H1 (cell line): ENCODE measurements at regions not wholly inside any gene's neighbourhood (a gene's known extent, or its start where the extent isn't known, plus 50 kb on each side); places are given as distances from the start of the nearest gene placed in this dataset.

Source experiments
- CTCF ChIA-PET: fragments of 300-600 bp; sonication (Branson Sonifier 250); formaldehyde crosslinking; loops from one replicate; lab custom pipeline; 2021; ENCODE audit not compliant: partially characterized antibody; lab: Charles Lee
- POLR2A ChIA-PET: fragments of 300-600 bp; sonication (Branson Sonifier 250); formaldehyde crosslinking; loops from one replicate; lab custom pipeline; 2021; ENCODE audit warnings: inconsistent platforms; ENCODE audit not compliant: partially characterized antibody; lab: Charles Lee
- DNase-seq, 2 experiments: peaks; one replicate each; pipeline versions ENCODE4 v3.0.0 to v3.0.0-alpha.2; 2010 to 2022; ENCODE audit warnings: low spot score in 2 of 2, low read depth in 1 of 2, mixed read lengths in 1 of 2
- FAIRE-seq: peaks from 2 replicates; lab custom pipeline; 2011; peaks lifted over from hg19 to GRCh38; lab: Jason Lieb, UNC
- H2AFZ ChIP-seq: 2 replicates; pipeline ENCODE4 v1.8.1; 2012; ENCODE audit warnings: low read length, inconsistent platforms
- H2AK5ac ChIP-seq: 2 replicates; pipeline ENCODE4 v1.6.1; 2013; ENCODE audit warnings: low read depth, low read length
- H2BK120ac ChIP-seq: replicated peaks from 2 replicates; pipeline ENCODE3; 2013; ENCODE audit warnings: low read depth, low read length, inconsistent platforms
- H2BK12ac ChIP-seq: 2 replicates; pipeline ENCODE4 v1.6.1; 2013; ENCODE audit warnings: low read depth, low read length
- H2BK15ac ChIP-seq: 2 replicates; pipeline ENCODE4 v1.6.1; 2013; ENCODE audit warnings: low read length
- H2BK20ac ChIP-seq: 2 replicates; pipeline ENCODE4 v1.6.1; 2013; ENCODE audit warnings: low read length
- H2BK5ac ChIP-seq: 2 replicates; pipeline ENCODE4 v1.6.1; 2013; ENCODE audit warnings: low read depth, low read length
- H3K14ac ChIP-seq: 2 replicates; pipeline ENCODE4 v1.6.1; 2013; ENCODE audit warnings: inconsistent platforms; ENCODE audit not compliant: insufficient read length
- H3K18ac ChIP-seq: 2 replicates; pipeline ENCODE4 v1.6.1; 2013; ENCODE audit warnings: low read length; ENCODE audit errors: extremely low read depth
- H3K23ac ChIP-seq: 2 replicates; pipeline ENCODE4 v1.6.1; 2013; ENCODE audit warnings: inconsistent platforms; ENCODE audit not compliant: insufficient read length
- H3K23me2 ChIP-seq: 2 replicates; pipeline ENCODE4 v1.6.1; 2013; ENCODE audit warnings: low read depth, low read length
- H3K27ac ChIP-seq: 2 replicates; pipeline ENCODE4 v1.6.1; 2011; ENCODE audit warnings: low read depth, low read length, inconsistent platforms
- H3K27me3 ChIP-seq, 4 experiments: replicated peaks in 1 of 4; 1 replicate in 1 of 4; 2 replicates in 3 of 4; pipeline versions ENCODE4 v1.6.1 to v1.8.1; 2011 to 2013; ENCODE audit warnings: low read length in 3 of 4, mild to moderate bottlenecking in 3 of 4, inconsistent platforms in 2 of 4, mixed read lengths in 2 of 4, moderate library complexity in 1 of 4; ENCODE audit not compliant: control insufficient read depth in 3 of 4, insufficient read depth in 3 of 4; ENCODE audit errors: extremely low read depth in 1 of 4
- H3K36me3 ChIP-seq, 4 experiments: 2 replicates each; pipeline versions ENCODE4 v1.6.1 to v1.8.1; 2011 to 2013; ENCODE audit warnings: mild to moderate bottlenecking in 4 of 4, low read length in 3 of 4, moderate library complexity in 2 of 4, control low read depth in 1 of 4, inconsistent platforms in 1 of 4; ENCODE audit not compliant: insufficient read depth in 4 of 4, control insufficient read depth in 2 of 4
- H3K4ac ChIP-seq: replicated peaks from 2 replicates; pipeline ENCODE3; 2013; ENCODE audit warnings: low read length, low read depth, mixed read lengths, inconsistent platforms; ENCODE audit not compliant: insufficient read length
- H3K4me1 ChIP-seq, 4 experiments: replicated peaks in 1 of 4; 1 replicate in 1 of 4; 2 replicates in 3 of 4; pipeline versions ENCODE4 v1.6.1 to v1.8.1; 2011 to 2013; ENCODE audit warnings: low read length in 3 of 4, inconsistent platforms in 2 of 4, mixed read lengths in 1 of 4; ENCODE audit not compliant: insufficient read depth in 4 of 4, control insufficient read depth in 3 of 4
- H3K4me2 ChIP-seq, 2 experiments: 2 replicates each; pipeline versions ENCODE4 v1.6.1 to v1.8.1; 2011 to 2013; ENCODE audit warnings: low read depth in 2 of 2, low read length in 2 of 2, control low read depth in 1 of 2, inconsistent platforms in 1 of 2, mild to moderate bottlenecking in 1 of 2; ENCODE audit not compliant: insufficient read depth in 1 of 2
- H3K4me3 ChIP-seq, 4 experiments: fragments of 200-600, 300-600 bp in 1 of 4; sonication (generic), shearing (Covaris generic), sonication (Bioruptor Twin) in 1 of 4; 2 replicates each; pipeline versions ENCODE4 v1.5.1 to v1.8.1; 2011 to 2016; ENCODE audit warnings: low read length in 4 of 4, low read depth in 3 of 4, control low read depth in 2 of 4, inconsistent platforms in 2 of 4, mild to moderate bottlenecking in 2 of 4, mixed read lengths in 1 of 4, moderate library complexity in 1 of 4; ENCODE audit not compliant: insufficient read depth in 2 of 4; ENCODE audit errors: extremely low read depth in 1 of 4
- H3K56ac ChIP-seq: replicated peaks from 2 replicates; pipeline ENCODE3; 2013; ENCODE audit warnings: low read depth, mild to moderate bottlenecking, mixed read lengths, low read length, inconsistent platforms; ENCODE audit not compliant: insufficient read length
- H3K79me1 ChIP-seq: 2 replicates; pipeline ENCODE4 v1.6.1; 2013; ENCODE audit warnings: low read depth, low read length, control low read depth
- H3K79me2 ChIP-seq, 2 experiments: 2 replicates each; pipeline versions ENCODE4 v1.6.1 to v1.8.1; 2012 to 2013; ENCODE audit warnings: low read length in 2 of 2, mild to moderate bottlenecking in 2 of 2, inconsistent platforms in 1 of 2; ENCODE audit not compliant: insufficient read depth in 2 of 2, control insufficient read depth in 1 of 2
- H3K9ac ChIP-seq, 4 experiments: replicated peaks in 1 of 4; 1 replicate in 1 of 4; 2 replicates in 3 of 4; pipeline versions ENCODE4 v1.6.1 to v1.8.1; 2011 to 2013; ENCODE audit warnings: low read depth in 3 of 4, low read length in 3 of 4, control low read depth in 2 of 4, mild to moderate bottlenecking in 2 of 4, moderate library complexity in 2 of 4, inconsistent platforms in 1 of 4; ENCODE audit errors: extremely low read depth in 1 of 4
- H3K9me3 ChIP-seq, 2 experiments: 2 replicates each; pipeline versions ENCODE4 v1.6.1 to v1.8.1; 2012 to 2013; ENCODE audit warnings: mild to moderate bottlenecking in 2 of 2, moderate library complexity in 2 of 2, control low read depth in 1 of 2, inconsistent platforms in 1 of 2, low read depth in 1 of 2, low read length in 1 of 2, mixed read lengths in 1 of 2; ENCODE audit not compliant: insufficient read depth in 2 of 2
- H4K20me1 ChIP-seq, 2 experiments: replicated peaks in 1 of 2; 2 replicates each; pipeline versions ENCODE3 to v1.8.1; 2011 to 2013; ENCODE audit warnings: inconsistent platforms in 2 of 2, low read length in 2 of 2, mild to moderate bottlenecking in 1 of 2; ENCODE audit not compliant: insufficient read depth in 2 of 2, control insufficient read depth in 1 of 2
- H4K5ac ChIP-seq: 2 replicates; pipeline ENCODE4 v1.6.1; 2013; ENCODE audit warnings: low read length, low read depth, mixed read lengths, inconsistent platforms; ENCODE audit not compliant: insufficient read length
- H4K8ac ChIP-seq: 2 replicates; pipeline ENCODE4 v1.8.0; 2013; ENCODE audit warnings: mild to moderate bottlenecking, moderate library complexity, low read length, inconsistent platforms; ENCODE audit not compliant: insufficient read depth; ENCODE audit errors: extremely low read depth
- H4K91ac ChIP-seq: replicated peaks from 2 replicates; pipeline ENCODE3; 2013; ENCODE audit warnings: low read length, mixed read lengths, inconsistent platforms; ENCODE audit not compliant: insufficient read length
- BCL11A ChIP-seq, 2 experiments: IDR thresholded peaks; one replicate each; pipeline ENCODE4 v1.6.1; 2011; ENCODE audit warnings: low read depth in 2 of 2, low read length in 2 of 2, mild to moderate bottlenecking in 2 of 2
- CHD1 ChIP-seq: IDR thresholded peaks from 2 replicates; pipeline ENCODE4 v1.6.1; 2012; ENCODE audit warnings: low read depth, low read length, improper control_type of control experiment
- CTCF ChIP-seq, 3 experiments: IDR thresholded peaks; 1 replicate in 2 of 3; 2 replicates in 1 of 3; pipeline versions ENCODE4 v1.5.1 to v1.6.1; 2011; ENCODE audit warnings: low read length in 3 of 3, mild to moderate bottlenecking in 3 of 3, inconsistent platforms in 2 of 3, low read depth in 1 of 3, moderate library complexity in 1 of 3; ENCODE audit not compliant: insufficient read depth in 1 of 3; ENCODE audit errors: control extremely low read depth in 1 of 3
- FOSL1 ChIP-seq: IDR thresholded peaks from 2 replicates; pipeline ENCODE4 v1.6.1; 2011; ENCODE audit warnings: mild to moderate bottlenecking, low read depth, low read length, moderate library complexity; ENCODE audit not compliant: insufficient read depth
- MAX ChIP-seq: IDR thresholded peaks from 2 replicates; pipeline ENCODE4 v1.6.1; 2012; ENCODE audit warnings: inconsistent platforms
- NANOG ChIP-seq: IDR thresholded peaks from 2 replicates; pipeline ENCODE4 v1.6.1; 2011; ENCODE audit warnings: low read length, low read depth, mild to moderate bottlenecking, inconsistent platforms; ENCODE audit not compliant: insufficient read depth, poor library complexity, severe bottlenecking
- NRF1 ChIP-seq: IDR thresholded peaks from 2 replicates; pipeline ENCODE4 v1.6.1; 2011; ENCODE audit warnings: mild to moderate bottlenecking, low read depth, low read length, improper control_type of control experiment
- POU5F1 ChIP-seq: IDR thresholded peaks from 2 replicates; pipeline ENCODE4 v1.6.1; 2011; ENCODE audit warnings: low read depth, mild to moderate bottlenecking, low read length, moderate library complexity
- RXRA ChIP-seq: IDR thresholded peaks from 2 replicates; pipeline ENCODE4 v1.6.1; 2011; ENCODE audit warnings: low read depth, mild to moderate bottlenecking, low read length, moderate library complexity; ENCODE audit not compliant: insufficient read depth
- SAP30 ChIP-seq: fragments of 300-600 bp; sonication (generic); IDR thresholded peaks from 2 replicates; pipeline ENCODE4 v1.7.1; 2012; ENCODE audit warnings: low read length, moderate library complexity, mild to moderate bottlenecking, inconsistent platforms; ENCODE audit not compliant: insufficient read depth, insufficient replicate concordance
- SIX5 ChIP-seq: IDR thresholded peaks from 2 replicates; pipeline ENCODE4 v1.6.1; 2011; ENCODE audit warnings: mild to moderate bottlenecking, low read depth, low read length
- TAF1 ChIP-seq: IDR thresholded peaks from 2 replicates; pipeline ENCODE4 v1.6.1; 2011; ENCODE audit warnings: mild to moderate bottlenecking, low read depth, low read length
- WGBS, 2 experiments: shearing (Covaris generic) in 1 of 2; methylation state at CpG; one replicate each; pipeline versions ENCODE4 v1.1.6 to v1.1.7; 2013 to 2015; ENCODE audit warnings: low lambda C conversion rate in 2 of 2, mixed read lengths in 2 of 2, inconsistent platforms in 1 of 2, low coverage in 1 of 2, missing lambda C conversion rate in 1 of 2; ENCODE audit not compliant: insufficient replicate concordance in 2 of 2, insufficient coverage in 1 of 2, insufficient read length in 1 of 2; ENCODE audit errors: extremely low coverage in 1 of 2, missing lambda C conversion rate in 1 of 2; 5-methylcytosine and 5-hydroxymethylcytosine counted together

GRCh38 chr14:101357038-101357437, 204.3 kb upstream of the DIO3 start:
- Histone ChIP-seq H3K18ac (no peak overlapping the region), H3K9ac (no peak overlapping the region), H2AK5ac (no peak overlapping the region), H3K4ac (no peak overlapping the region), H2BK12ac (no peak overlapping the region), H3K9me3 (peaks cover 0 to 10% of the 10 kb centered on the region in 2 experiments; a peak in 2 of 4 replicates), H2BK5ac (no peak overlapping the region), H3K27me3 (no peaks in the 10 kb centered on the region), H3K56ac (no peak overlapping the region), H3K14ac (no peak overlapping the region), H4K20me1 (no peaks in the 10 kb centered on the region), H4K5ac (no peak overlapping the region), H3K23me2 (no peaks in the 10 kb centered on the region), H3K27ac (no peak overlapping the region), H3K23ac (no peak overlapping the region), H3K79me2 (no peaks in the 10 kb centered on the region), H3K4me2 (no peak overlapping the region), H3K36me3 (no peaks in the 10 kb centered on the region), H4K8ac (no peak overlapping the region), H2AFZ (no peak overlapping the region), H2BK120ac (no peak overlapping the region), H3K4me3 (no peak overlapping the region), H4K91ac (no peak overlapping the region), H3K4me1 (no peaks in the 10 kb centered on the region; a peak in 2 of 7 replicates), H2BK20ac (no peak overlapping the region), H2BK15ac (no peak overlapping the region), H3K79me1 (no peaks in the 10 kb centered on the region)
- CTCF ChIA-PET = interaction anchor here (1.8 to 1.9 kb wide), 2 partner anchors 14 to 202 kb away, joined by 4 to 7 read pairs; no protein-coding TSS in a partner anchor
- DNase-seq (no peak), FAIRE-seq (no peak)
- POLR2A ChIA-PET = no interaction called here
- WGBS, 2 experiments = 90% methylated on average over 12 of the region's 12 CpGs; no CpG with 5 or more reads in 1 of the 2 experiments
- TF ChIP-seq BCL11A (IDR thresholded peaks at IDR 0.05; ENCODE audit: low read depth in 2 of 2, low read length in 2 of 2) = no peak
- TF ChIP-seq RXRA = no peak
- TF ChIP-seq NANOG = no peak
- TF ChIP-seq SIX5 = no peak
- TF ChIP-seq POU5F1 = no peak
- TF ChIP-seq TAF1 = no peak
- no peak for TF ChIP-seq SAP30
- no peak for TF ChIP-seq MAX
- TF ChIP-seq CTCF (IDR thresholded peaks at IDR 0.05; ENCODE audit: control extremely low read depth in 1 of 3, insufficient read depth in 1 of 3, low read depth in 1 of 3, low read length in 3 of 3) = no peak
- no peak for TF ChIP-seq CHD1
- TF ChIP-seq NRF1 = no peak
- no peak for TF ChIP-seq FOSL1
